Skin epidermis (tissue), 12 donors: ENCODE measurements at regions not wholly inside any gene's neighbourhood (a gene's known extent, or its start where the extent isn't known, plus 50 kb on each side); places are given as distances from the start of the nearest gene placed in this dataset.
A peak's percentile ranks its signal among the peaks of the same experiment; 100 is the strongest.

ENCODE experiments used
- H3K27ac ChIP-seq, 21 experiments: fragments of 200-600 bp; sonication (generic) in 11 of 21; one replicate each; pipeline ENCODE4 v1.5.0; 2020; ENCODE audit warnings: mild to moderate bottlenecking in 3 of 21, inconsistent platforms in 2 of 21, moderate library complexity in 2 of 21
- H3K4me3 ChIP-seq, 7 experiments: fragments of 200-600 bp; sonication (generic) in 2 of 7; one replicate each; pipeline ENCODE4 v1.5.0; 2020; ENCODE audit warnings: inconsistent platforms in 2 of 7, mild to moderate bottlenecking in 2 of 7, moderate library complexity in 1 of 7

DNA sequence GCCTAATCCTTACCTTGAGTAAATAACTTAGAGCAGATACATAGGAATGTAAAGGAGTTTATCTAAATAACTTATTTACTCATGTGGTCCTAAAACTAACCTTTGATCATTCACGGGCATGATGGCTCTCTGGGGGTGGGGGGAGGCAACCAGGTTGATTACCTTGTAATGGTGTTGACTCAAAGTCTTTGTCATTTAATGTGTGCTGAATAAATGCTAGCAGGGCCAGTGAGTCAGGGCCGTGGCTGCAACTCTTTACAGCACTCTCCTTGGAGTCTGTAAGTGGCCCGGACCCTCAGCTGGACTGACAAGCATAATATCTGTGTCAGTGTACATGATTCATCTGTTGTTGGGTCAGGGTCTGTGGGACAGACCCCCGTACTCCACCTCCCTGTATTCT is 203.0 kb downstream of the EPM2A start:
- H3K4me3 ChIP-seq: no peak overlapping the region
- H3K27ac ChIP-seq: no peak overlapping the region

DNA sequence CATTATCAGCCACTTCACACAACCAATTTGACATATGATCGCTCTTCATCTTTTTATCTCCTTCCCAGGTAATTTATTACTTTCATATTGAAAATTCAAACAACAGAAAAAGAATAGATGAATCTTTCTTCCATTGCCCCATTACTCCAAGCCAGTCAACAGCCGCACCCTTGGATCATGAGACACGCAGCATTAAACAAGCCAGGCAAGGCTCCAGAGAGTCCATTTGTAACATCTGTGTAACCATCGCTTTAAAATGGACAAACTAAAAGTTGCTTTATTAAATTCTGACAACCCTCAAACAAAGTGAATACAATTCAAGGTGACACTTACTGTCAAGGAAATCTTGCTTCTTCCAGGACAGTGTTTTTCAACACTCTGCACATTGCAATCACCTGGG is 200.3 kb downstream of the EPM2A start:
- no peak overlapping the region for H3K27ac ChIP-seq
- no peak overlapping the region for H3K4me3 ChIP-seq

DNA sequence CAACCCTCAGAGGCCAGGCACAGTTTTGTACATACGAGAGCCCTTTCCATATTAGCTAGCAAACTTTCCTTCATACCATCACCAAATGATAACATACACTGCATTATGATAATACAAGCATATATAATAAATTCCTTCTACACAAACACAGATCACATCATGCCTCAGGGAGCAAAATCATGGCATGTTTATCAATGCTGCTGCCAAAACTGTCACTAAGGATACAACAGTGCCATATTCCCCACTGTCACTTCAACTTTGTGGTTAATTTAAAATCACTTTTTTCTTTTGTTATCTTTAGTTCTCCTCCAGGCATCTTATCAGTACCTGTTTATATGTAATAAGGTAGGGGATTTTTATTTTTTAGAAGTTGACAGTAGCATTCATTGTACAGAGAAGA is 196.3 kb downstream of the EPM2A start:
- Histone ChIP-seq H3K4me3 (no peak overlapping the region), H3K27ac (no peak overlapping the region)

DNA sequence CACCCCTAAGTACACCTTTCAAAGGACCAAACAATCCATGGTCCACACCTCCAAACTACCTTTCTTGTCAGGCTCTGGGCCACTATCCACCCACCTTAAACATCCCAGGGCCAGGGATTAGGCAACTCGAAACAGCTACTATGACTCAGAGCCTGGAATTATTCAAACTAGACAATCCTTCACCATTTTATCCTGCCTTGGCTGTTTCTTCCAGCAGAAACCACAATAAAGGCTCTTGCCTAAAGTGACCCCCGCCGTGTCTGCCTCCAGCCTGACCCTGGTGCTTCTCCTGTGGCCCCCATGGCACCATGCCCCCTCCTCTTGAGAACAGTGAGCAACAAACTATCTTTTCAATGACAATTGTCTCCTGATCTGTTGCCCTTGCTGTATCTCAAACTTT is 195.5 kb downstream of the EPM2A start:
- H3K27ac ChIP-seq: no peak overlapping the region
- H3K4me3 ChIP-seq: no peak overlapping the region

DNA sequence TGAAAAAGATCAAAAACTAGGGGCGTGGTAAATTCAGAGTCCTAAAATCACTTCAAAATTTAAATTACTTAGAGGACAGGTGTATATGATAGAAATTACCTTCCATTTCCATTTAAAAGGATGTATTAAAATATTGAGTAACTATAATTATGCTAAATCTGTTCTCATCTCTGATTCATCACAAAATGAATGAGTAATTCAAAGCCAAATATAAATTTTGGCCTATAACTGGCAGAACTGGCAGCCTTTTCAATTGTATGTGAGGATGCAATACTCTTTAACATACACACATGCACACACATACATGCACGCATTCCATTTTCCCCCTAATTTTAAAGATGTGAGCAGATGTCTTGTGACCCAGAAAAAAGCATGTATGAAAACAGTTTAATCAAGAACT is 194.6 kb downstream of the EPM2A start:
- no peak overlapping the region for H3K4me3 ChIP-seq

DNA sequence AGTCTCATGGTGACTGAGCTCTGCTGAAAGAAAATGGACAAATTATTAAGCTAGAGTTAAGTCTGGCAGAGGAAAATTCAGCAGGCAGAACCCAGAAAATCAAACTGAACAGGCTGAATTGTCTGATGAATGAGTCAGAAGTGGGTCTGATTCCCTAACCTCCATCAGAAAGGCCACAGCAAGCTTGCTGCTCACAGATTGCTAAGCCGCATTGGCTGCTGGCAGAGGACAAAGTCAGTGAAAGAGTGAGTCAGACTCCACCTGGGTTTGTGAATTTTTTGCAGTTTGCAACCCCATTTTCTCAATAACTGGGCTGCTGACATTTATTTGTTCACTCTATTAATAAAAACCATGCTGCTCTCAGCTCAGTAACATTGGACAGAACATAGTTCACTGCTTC is 191.3 kb downstream of the EPM2A start:
- no peak overlapping the region for H3K4me3 ChIP-seq
- H3K27ac ChIP-seq: no peak overlapping the region

More for the DNA sequence above, 194.6 kb downstream of the EPM2A start:
- no peak overlapping the region for H3K27ac ChIP-seq

DNA sequence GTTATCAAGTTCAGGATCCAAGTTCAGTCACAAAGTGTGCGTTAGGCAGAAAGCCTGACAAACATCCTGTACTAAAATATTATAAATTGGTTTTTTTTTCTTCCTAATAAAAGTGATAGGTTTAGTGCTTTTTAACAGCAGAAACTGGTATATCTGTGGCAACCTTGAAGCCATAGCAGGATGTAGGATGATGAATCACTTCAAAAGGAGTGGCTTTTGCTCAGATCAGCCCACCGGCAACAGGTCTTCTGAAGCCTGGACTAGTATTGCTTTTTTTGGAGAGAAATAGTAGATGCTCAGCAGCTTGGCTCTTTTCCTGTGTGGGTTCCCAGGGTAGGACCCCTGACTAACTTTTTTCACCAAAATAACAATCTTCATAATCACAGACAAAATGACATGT is 190.8 kb downstream of the EPM2A start:
- Histone ChIP-seq H3K27ac (peak overlapping the region in 1 of 21 experiments; percentile 6), H3K4me3 (no peak overlapping the region)

DNA sequence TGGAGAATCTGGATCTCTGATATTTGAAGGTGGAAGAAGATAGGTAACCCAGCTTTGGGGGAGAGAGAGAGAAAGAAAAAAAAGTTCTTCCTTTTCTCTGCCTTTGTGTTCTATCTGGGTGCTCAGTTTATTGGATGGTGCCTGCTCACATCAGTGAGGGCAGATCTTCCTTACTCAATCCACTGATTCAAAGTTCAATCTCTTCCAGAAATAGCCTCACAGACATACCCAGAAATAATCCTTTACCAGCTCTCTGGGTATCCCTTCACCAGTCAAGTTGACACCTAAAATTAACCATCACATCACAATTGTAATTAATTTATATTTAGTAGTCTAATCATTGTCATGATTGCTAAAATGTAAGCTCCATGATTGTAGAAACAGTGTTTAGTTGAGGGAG is 189.1 kb downstream of the EPM2A start:
- H3K27ac ChIP-seq: no peak overlapping the region
- H3K4me3 ChIP-seq: no peak overlapping the region

DNA sequence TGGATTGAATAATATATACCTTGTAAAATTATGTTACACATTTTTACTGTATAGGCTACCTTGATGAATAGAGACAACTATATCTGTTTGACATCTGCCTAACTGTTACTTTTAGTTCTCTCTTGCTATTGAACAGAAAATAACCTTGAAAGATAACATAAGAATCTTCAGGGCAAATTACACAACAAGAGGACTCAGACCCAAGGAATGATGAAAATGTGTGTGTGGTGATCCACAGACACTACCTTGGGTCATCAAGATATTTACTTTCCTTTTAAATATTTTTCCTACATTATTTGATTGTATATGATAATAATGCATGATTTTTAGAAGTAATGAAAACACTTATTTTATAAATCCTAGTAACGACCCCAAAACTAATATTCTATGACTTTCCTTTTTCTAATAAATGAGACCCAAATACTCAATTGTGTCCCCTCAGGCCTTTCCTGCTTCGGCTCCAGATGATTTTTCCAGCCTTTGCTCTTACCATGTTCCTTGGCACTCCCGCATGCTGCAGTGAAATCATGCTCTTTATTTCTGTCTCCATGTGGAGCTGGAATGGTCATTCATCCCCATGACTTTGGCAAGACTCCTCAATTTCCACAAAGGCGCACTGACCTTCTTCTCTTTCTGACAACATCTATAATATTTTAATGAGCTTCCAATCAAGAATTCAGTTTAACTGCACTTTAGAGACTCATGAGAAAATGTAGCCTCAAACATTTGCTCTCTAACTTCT is 187.6 kb downstream of the EPM2A start:
- no peak overlapping the region for H3K27ac ChIP-seq
- no peak overlapping the region for H3K4me3 ChIP-seq

DNA sequence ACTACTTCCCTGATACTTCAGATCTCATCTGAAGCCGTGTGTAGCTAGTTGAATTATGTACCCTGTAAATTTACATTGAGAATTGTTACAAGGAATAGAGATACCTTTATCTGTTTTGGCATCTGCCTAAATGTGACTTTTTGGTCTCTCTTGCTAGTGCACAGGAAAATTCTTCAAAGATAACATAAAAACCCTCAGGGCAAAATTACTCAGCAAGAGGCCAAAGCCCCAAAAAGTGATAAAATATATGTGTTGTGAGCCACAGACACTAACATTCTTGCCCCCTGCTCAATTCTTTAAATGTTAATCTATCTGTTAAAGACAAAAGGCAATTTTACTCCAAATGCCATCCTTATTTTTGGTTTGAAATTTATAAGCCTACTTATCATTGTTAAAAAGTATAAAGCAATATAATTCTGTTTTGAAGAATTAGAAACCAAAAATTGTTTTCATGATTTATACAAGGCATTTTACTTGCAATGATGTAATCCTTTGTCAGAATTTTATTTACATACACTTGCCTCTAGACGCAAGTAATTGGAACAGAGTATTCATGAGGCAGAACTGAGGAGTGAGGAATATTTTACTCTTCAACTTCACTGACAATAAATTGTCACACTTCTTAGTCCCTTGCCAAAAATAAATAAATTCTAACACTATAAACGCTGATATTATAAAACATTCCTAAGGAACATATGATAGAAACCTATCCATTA is 186.2 kb downstream of the EPM2A start:
- no peak overlapping the region for H3K27ac ChIP-seq
- no peak overlapping the region for H3K4me3 ChIP-seq

DNA sequence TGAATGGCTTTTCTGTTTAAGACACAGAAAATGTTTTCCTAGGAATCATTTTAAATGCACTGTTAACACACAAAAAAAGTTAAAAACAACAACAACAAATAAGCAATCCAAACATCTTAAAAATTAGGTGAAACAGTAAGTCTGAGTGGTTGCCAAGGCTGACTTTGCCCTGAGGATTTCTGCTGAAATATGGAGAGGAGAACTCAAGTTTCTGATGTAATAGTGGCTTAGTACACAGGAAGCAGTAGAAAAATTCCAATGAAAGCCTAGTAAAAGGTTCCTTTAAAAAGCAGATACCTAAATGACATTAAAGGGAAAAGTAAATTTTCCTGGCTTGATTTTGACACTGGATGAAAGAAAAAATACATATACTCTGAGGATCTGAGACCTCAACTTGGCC is 184.2 kb downstream of the EPM2A start:
- no peak overlapping the region for H3K27ac ChIP-seq
- H3K4me3 ChIP-seq: no peak overlapping the region

DNA sequence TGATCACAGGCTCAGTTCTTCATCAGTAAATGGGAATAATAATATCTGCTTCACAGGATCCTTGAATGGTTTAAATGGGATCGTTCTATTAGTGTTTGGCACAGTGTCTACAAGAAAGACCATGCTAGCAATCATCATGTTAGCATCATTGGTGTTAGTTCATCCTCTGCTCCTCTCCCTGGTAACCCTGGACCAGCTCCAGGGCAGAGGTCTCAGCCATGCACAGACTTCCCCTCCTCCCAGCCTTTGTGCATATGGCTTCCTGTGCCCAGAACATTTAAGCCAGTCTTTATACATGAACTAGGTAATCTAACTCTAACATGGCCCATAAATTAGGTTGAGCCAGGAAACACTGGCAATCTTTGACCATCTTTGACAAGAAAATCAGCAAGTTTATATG is 180.2 kb downstream of the EPM2A start:
- no peak overlapping the region for H3K27ac ChIP-seq
- H3K4me3 ChIP-seq: no peak overlapping the region

DNA sequence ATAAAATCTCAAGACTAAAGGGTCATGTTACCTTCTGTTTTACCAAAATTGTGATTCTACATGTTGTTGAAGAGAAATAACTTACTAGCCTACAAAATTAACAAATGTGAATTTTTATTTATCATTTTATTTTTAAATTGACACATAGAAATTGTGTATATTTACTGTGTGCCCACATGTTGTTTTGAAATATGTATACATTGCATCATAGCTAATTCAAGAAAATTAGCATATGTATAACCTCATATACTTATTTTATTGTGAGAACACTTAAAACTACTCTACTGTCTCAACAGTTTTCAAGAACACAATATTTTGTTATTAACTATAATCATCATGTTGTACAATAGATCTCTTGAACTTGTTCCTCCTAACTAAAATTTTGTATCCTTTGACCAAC is 177.8 kb downstream of the EPM2A start:
- H3K4me3 ChIP-seq: no peak overlapping the region

DNA sequence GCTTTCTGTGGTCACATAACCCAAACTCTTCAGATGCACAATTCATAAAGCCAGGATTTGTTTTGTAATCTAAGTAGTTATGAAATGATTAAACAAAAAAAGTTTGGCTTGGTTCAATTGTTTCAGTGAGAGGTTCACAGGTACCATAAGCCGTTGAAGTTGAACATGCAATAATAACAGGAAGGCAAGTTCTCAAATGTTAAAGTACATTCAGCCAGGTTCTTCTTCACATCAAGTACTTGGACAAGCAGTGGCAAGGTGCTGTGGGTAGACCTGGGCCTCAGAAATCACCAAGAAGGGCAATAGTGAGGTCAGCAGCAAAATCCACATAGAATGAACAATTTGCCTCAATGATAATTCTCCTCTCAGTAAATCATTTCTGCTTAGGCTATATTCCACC is 175.5 kb downstream of the EPM2A start:
- Histone ChIP-seq H3K27ac (no peak overlapping the region), H3K4me3 (no peak overlapping the region)

More for the DNA sequence above, 177.8 kb downstream of the EPM2A start:
- no peak overlapping the region for H3K27ac ChIP-seq

DNA sequence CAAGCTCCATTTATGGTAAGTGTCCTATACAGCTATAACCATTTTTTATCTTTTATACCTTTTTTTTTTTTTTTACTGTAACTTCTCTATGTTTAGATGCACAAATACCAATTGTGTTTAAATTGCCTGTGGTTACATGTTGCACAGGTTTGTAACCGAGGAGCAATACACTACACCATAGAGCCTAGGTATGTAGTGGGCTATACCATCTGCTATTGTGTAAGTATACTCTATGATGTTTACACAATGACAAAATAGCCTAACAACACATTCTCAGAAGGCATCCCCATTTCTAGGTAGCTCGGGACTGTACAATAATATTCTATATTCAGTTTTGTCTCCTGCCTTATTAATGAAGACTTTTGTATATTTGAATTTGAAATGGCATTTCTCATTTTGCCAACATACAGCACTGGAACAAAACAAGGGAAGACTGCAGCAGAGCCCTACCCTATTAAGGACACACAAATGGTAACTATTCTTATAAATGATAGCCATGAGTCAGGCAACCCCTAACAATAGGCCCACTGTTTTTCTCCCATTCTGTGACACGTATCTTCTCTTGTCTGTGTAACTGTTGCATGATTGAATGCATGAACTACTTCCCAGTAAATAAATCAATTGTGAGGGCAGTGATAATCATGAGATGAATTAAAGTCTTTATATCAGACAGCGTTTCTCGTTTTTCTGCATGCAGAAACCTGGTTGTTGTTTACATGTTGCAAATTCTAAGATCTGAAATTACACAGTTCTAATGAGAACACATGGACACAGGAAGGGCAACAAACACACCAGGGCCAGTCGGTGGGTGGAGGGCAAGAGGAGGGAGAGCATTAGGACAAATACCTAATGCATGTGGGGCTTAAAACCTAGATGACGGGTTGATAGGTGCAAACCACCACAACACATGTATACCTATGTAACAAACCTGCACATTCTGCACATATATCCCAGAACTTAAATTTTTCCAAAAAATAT is 173.9 kb downstream of the EPM2A start:
- Histone ChIP-seq H3K27ac (no peak overlapping the region), H3K4me3 (no peak overlapping the region)

DNA sequence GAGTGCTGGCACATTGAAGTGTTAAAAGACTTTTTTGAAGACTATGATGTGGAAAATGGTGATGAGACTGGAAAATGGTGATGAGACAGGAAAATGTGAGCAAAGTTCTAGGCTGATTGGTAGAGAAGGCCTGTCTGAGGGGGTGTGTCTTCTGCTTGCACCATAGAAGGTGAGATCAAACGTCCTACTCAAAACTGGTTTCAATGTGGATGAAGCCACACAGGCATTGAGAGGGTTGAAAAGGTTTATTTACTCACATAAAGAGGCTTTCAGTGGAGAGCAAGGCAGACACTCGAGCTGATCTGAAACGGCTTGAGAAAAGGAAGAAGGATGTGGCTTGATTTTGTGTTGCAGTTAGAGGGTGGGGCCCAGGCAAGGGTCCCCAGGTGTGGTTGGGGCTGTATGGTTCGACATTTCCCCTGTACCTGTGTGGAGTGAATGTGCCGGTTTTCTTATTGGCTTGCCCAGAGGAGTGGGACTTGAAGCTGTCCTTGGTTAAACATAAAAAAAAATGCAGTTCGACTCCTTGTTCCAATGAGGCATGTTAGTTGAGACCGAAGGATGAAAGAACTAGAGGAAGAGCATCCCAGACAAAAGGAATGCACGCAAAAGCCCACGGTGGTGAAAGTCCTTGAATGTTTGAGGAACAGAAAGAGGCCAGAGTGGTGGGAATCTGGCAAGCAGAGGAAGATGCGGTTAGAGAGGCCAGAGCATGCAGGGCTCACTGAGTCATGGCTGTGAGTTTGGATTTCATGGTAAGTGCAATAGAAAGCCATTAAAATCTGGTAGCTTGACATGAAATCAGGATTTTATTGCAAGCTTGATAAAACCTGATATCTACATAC is 172.3 kb downstream of the EPM2A start:
- H3K27ac ChIP-seq: no peak overlapping the region
- H3K4me3 ChIP-seq: no peak overlapping the region

DNA sequence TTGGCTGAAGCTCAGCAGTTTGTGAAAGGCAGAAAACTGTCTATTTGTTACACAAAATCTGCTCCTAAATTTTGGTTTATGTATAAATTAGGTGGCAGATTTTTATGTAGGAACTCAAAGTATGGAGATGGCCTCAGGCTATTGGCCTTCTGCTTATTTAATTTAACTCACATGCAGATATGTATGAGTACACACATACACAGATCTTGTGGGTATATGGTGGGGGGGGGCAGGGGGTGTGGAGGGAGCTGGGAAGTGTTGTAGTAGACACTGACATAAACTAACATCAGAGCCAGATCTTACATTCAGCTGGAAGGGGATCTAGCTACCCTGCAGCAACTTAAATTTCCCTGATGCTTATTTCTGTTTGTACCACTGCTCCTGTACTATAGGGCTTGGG is 170.8 kb downstream of the EPM2A start:
- H3K27ac ChIP-seq: no peak overlapping the region
- no peak overlapping the region for H3K4me3 ChIP-seq

DNA sequence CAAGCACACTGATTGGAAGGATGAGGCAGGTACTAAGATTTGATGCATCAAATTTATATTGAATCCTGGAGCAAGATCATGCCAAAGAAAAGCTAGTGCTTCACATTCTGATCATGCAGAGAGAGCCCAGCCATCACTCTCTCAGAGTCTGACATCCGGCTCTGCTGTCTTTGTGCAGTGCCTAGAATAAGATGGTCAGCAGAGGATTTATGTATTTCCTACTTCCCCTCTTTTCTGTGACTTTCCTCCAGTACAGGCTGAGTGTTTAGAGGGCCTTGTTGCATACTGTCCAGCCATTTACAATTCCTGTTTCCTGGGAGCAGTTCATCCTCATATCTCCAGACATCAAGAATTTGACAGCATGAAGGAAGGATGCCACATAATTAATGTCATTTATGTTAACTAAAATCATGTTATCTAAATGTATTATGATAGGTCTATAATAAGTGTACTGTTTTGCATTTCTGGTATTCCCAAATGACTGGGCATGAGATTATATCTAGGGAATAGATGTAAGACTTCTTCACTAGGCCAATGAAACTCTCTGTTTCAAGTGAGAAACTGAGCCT is 167.6 kb downstream of the EPM2A start:
- H3K27ac ChIP-seq: no peak overlapping the region
- no peak overlapping the region for H3K4me3 ChIP-seq

DNA sequence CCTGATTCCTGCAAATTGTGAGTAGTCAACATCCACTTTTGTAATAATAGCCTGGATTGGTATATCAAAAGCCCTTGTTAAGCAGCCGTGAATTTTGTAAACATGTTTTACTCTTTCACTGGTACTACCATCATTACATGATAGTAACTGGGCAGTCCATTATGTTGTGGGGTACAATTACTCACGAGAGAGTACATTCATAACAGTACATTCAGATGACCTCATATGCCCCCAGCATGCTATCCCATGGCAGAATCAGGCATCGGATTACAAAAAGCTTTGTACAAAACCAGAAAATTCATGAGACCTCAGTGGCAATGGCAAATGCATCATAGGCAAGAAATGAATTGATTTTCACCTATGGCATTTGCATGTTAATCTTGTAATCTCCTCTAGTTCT is 166.2 kb downstream of the EPM2A start:
- no peak overlapping the region for H3K27ac ChIP-seq

More for the DNA sequence above, 166.2 kb downstream of the EPM2A start:
- H3K4me3 ChIP-seq: no peak overlapping the region
